DMS114 treated with DMSO at 0.1 percent for 48 hours (cell line): ENCODE measurements at regions not wholly inside any gene's neighbourhood (a gene's known extent, or its start where the extent isn't known, plus 50 kb on each side); places are given as distances from the start of the nearest gene placed in this dataset.
"Not testable (repeated sequence)": the region's sequence is repeated elsewhere in the genome, so short reads cannot be mapped to it uniquely, and the experiment has no call there.

Experiments
- DNase-seq: peaks from one replicate; lab custom pipeline; 2025; ENCODE audit not compliant: unreplicated experiment; lab: John Stamatoyannopoulos, UW

GRCh38 chrX:34279866-34280560 is 147.9 kb upstream of the FAM47A start:
- DNase-seq: no peak

- no peak for DNase-seq
Observed at GRCh38 chrX:34275699-34276098, 143.6 kb upstream of the FAM47A start.

- no peak for DNase-seq
Observed at GRCh38 chrX:34270434-34270833, 138.3 kb upstream of the FAM47A start.

GRCh38 chrX:34238896-34239295 is 106.8 kb upstream of the FAM47A start:
- DNase-seq: no peak

- not testable (repeated sequence) for DNase-seq
Observed at GRCh38 chrX:34230156-34230555, 98.0 kb upstream of the FAM47A start.

- no peak for DNase-seq
Observed at GRCh38 chrX:34227804-34228203, 95.7 kb upstream of the FAM47A start.

- no peak for DNase-seq
Observed at GRCh38 chrX:34223574-34223973, 91.5 kb upstream of the FAM47A start.

- no peak for DNase-seq
Observed at GRCh38 chrX:34218063-34218462, 85.9 kb upstream of the FAM47A start.

- DNase-seq: no peak
Observed at GRCh38 chrX:34197946-34198345, 65.8 kb upstream of the FAM47A start.
